ENCODE measurements at regions not wholly inside any gene's neighbourhood (a gene's known extent, or its start where the extent isn't known, plus 50 kb on each side); places are given as distances from the start of the nearest gene placed in this dataset.

DNA sequence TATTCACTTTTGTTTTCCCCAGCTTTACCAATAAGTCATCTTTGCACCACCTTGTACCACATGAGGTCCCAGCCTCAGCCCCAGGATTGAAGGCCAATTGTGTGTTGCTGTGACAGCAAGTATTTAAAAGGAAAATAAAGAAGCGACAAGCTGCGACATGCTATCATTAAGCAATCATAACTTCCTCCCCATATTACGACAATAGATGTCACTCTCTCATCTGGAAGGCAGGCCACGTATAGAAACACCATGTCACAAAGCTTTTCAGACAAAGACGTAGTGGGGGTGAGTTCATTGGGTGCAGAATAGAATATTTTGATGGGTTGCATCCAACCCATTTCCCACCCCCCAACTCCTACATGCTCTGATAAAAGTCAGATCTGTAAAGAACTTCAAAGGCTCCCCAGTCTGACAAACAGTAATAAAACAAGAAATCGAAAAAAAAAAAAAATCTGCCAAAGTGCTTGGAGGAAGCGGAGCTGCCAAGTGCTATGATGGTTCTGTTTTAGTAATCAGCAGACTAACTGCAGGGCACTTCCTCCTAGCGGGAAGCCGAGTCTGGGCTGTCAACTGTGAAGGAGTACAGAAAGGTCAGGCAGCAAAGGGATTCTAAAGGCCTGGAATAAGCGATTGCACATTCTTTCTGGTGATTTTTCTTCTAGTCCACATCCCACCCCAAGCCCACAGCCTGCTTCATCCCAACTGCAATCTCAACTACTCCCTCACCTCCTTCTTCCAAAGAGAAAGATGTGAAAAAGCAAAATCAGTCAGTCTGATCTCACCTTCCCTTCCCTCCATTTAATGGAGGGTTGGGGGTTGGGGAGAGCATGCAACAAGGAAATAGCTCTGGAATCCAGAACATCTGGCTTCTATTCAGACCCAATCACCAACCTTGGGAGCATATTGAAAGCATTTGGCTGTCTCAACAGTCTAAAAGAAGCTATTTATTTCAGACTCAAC lies 131.4 kb upstream of the UBASH3B start:
- peak; percentile 85 to 86 for DNase-seq (ENCODE audit: low read depth in 2 of 2)

- no peak for DNase-seq (ENCODE audit: low read depth in 2 of 2)
Measured at GRCh38 chr11:122521626-122522025, 133.9 kb upstream of the UBASH3B start.

DNA sequence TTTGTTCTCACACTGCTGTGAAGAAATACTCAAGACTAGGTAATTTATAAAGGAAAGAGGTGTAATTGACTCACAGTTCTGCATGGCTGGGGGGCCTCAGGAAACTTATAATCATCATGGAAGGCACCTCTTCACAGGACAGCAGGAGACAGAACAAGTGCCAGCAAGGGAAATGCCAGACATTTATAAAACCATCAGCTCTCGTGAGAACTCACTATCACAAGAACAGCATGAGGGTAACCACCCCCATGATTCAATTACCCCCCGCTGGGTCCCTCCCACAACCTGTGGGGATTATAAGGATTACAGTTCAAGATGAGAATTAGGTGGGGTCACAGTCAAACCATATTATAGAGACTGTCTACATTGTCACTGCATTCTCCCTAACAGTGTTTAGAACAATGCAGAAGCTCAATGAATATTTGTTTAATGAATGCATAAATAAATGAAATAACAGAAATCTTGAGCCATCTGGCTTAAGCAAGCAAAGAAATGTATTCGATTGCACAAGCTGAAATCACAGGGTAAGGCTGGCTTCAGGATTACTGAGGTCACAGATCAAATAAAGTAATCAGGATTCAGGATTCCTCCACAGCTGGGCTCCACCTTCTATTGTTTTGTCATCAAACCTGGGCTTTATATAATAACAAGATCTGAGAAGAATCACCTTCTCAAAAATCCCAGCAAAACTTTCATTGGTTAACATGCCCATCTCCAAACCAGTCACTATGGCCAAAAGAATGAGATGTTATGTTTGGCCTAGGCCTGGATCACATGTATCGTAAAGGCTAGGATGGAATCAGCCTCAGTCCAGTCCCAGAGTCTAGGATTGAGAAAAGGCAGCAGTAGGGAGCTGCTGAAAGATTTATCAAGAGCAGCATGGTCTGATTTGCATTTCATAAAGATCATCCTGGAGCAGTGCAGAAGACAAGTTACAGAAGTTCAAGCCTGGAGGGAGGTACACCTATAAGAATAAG lies 137.8 kb upstream of the UBASH3B start:
- no peak for DNase-seq (ENCODE audit: low read depth in 2 of 2)

GRCh38 chr11:122516686-122517085 lies 138.8 kb upstream of the UBASH3B start:
- DNase-seq (ENCODE audit: low read depth in 2 of 2): peak; percentile 64 to 65

DNA sequence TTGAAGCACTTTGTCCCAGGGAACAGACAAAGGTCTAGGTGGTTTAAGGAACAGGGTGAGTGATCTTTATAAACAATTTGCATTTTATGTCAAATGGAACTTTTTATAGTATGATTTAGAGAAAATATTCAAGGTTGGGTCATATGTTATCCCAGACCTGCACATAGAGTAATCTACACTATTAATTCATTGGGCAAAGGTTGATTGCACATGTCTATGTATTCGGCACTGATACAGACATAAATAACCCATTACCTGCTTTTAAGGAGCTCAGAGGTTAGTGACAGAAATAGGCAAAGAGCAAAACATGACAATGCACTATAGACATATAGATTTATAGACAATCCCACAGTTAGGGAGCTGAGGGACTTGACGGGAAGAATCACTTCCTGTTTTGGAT lies 141.5 kb upstream of the UBASH3B start:
- DNase-seq (ENCODE audit: low read depth in 2 of 2): no peak

DNA sequence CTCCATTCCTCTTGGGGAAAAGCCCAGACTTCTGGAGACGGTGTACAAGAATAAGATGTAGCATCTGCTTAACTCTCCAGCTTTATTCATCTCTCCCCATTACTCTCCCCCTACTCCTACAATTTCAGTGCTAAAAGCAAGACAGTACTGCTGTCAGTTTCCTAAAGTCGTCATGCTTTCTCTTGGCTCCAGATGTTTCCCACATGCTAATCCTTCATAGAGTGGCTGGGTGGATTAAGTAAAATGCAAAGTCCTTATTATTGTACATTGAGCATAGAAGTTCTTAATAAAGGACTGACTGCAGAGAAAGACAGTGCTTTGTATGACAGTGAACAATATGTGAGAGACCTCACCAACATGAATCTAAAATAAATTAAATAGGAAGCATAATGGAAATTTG lies 142.2 kb upstream of the UBASH3B start:
- no peak for DNase-seq (ENCODE audit: low read depth in 2 of 2)

- DNase-seq (ENCODE audit: low read depth in 2 of 2): no peak
Measured at GRCh38 chr11:122512688-122513087, 142.8 kb upstream of the UBASH3B start.

DNA sequence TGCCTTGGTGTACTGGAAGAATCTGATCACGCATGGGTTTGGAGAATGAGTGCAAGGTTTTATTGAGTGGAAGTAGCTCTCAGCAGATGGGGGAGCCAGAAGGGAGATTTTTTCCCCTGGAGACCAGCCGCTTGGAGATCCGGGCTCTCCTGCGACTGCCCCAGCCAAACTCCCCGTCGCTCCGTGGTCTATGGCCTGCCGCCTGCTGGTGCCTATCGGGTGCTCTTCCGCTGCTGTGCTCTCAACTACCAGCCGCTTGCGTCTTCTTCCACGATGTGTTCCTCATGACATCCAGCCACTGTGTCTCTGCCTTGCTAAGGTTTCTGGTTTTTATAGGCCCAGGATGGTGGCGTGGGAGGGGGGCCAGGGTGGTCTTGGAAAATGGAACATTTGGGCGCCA lies 145.6 kb upstream of the UBASH3B start:
- DNase-seq (ENCODE audit: low read depth in 2 of 2): no peak

DNA sequence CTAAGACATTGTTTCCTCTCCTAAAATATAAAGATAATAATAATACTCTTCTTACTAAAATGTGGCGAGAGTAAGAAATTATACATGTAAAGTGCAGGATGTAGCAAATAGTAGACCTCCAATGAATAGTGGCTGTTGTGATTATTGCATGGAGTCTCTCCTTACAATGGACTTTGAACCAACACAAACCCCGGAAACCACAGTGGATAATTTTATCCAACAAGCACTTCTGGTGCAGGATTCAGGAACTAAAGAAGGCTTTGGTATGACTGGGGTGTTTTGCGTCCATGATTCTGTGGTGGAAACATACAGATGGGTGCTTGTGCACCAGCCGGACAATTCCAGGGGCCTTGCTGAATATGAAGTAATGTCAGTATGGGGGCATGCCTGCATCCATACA lies 146.4 kb upstream of the UBASH3B start:
- DNase-seq (ENCODE audit: low read depth in 2 of 2): no peak

DNA sequence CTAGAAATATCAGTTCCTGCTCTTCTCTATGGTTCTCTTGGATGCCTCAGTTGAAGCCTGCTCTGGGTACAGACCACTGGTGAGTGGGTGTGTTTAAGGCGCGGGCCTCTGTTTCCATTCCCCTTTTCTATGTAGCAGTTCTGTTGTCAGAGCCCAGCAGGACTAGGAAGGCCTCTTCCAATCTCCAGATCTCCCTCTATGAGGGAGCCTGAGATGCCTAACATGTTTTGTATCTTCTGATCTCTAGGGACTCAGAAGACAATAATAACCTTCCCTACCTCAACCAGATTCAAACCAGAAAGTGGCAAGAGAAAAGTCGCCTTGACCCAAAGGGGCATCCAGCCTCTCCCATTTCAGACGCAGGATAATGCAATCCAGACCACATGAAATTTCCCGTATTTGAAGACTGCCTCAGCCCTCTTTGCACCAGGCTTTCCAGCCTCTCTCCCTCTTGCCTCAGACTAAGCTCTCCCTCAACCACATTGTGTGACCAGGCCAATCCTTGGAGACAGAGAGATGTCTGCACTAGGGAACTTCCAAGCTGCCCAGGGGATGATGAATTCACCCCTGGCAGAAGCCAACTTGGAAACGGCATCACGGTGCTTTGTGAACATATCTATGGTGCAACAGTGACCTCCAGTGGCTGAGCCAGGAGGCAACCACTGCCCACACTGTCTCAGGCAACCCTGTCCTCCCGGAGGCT lies 150.1 kb upstream of the UBASH3B start:
- DNase-seq (ENCODE audit: low read depth in 2 of 2): peak; percentile 93

DNA sequence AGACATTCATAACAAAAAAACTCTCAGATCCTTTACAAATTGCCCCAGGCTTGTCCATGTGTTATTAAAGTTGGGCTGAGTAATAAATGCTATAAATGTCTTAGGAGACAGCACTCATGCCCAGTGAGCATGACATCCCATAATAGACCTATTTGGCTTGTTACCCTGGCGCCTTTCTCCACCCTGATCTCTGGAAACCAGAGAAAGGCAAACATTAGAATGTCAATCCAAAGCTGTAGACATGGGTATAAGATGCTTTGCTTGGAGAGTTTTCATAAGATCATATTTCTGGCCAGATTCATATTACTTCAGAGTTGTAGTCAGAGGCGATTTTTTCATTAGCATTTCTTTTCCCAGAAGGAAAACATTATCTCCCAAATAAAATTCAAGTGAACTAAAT lies 161.3 kb upstream of the UBASH3B start:
- no peak for DNase-seq (ENCODE audit: low read depth in 2 of 2)

GRCh38 chr11:122491509-122491908 lies 164.0 kb upstream of the UBASH3B start:
- DNase-seq (ENCODE audit: low read depth in 2 of 2): peak; percentile 60 to 62

- DNase-seq (ENCODE audit: low read depth in 2 of 2): no peak
Measured at GRCh38 chr11:122488892-122489706, 166.4 kb upstream of the UBASH3B start.

- DNase-seq (ENCODE audit: low read depth in 2 of 2): no peak
Measured at GRCh38 chr11:122487669-122488068, 167.9 kb upstream of the UBASH3B start.

GRCh38 chr11:122486793-122487495 lies 168.6 kb upstream of the UBASH3B start:
- DNase-seq (ENCODE audit: low read depth in 2 of 2): no peak

DNA sequence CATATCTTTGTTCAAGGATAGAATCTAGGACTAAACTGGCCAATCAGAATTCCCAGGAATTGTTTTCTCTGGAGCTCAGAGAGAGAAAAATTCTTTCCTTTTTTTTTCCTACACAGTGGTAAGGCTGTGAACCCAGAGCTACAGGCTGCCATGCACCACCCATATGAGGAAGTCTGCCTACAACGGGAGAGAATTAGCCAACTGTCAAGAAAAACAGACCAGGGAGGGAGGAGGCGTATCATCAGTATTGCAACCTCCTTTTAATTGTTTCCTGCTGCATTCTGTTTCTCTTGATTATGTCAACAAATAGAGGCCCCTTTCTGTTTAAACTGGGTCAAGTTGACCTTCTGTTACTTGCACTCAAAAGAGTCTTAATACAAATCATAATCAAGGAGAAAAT lies 176.5 kb upstream of the UBASH3B start:
- DNase-seq (ENCODE audit: low read depth in 2 of 2): no peak

- DNase-seq (ENCODE audit: low read depth in 2 of 2): no peak
Measured at GRCh38 chr11:122468965-122469364, 186.6 kb upstream of the UBASH3B start.

DNA sequence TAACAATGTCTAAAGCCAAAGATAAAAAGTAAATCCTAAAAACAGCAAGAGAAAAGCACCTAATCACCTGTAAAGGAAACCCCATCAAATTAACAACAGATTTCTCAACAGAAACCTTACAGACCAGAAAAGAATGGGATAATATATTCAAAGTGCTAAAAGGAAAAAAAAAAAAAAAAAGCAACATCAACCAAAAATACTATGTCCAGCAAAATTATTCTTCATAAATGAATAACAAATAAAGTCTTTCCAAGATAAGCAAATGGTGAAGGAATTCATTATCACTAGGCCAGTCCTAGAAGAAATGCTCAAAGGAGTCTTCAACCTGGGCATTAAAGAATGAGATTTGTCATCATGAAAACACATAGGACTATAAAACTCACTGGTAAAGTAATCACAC lies 192.0 kb upstream of the UBASH3B start:
- DNase-seq (ENCODE audit: low read depth in 2 of 2): no peak

GRCh38 chr11:122459064-122459463 lies 196.5 kb upstream of the UBASH3B start:
- no peak for DNase-seq (ENCODE audit: low read depth in 2 of 2)

GRCh38 chr11:122453586-122453985 lies 201.9 kb upstream of the UBASH3B start:
- no peak for DNase-seq (ENCODE audit: low read depth in 2 of 2)

Data from fibroblast of skin of left quadriceps (primary cell).